Lung (tissue), 11 donors: ENCODE measurements at regions not wholly inside any gene's neighbourhood (a gene's known extent, or its start where the extent isn't known, plus 50 kb on each side); places are given as distances from the start of the nearest gene placed in this dataset.

Experiments
- ATAC-seq: fragments of 200-7000 bp; cut with Tn5 transposase; one replicate; pipeline ENCODE4 v1.9.1; 2020; ENCODE audit warnings: moderate number of reproducible peaks; ENCODE audit not compliant: insufficient read depth, low FRiP score
- DNase-seq, 3 donors: peaks; one replicate each; pipeline ENCODE4 v3.0.0-alpha.2; 2013 to 2017
- H3K27ac ChIP-seq, 2 donors: one replicate each; pipeline ENCODE4 v1.5.1; 2013; ENCODE audit warnings: mild to moderate bottlenecking in 2 of 2, moderate library complexity in 2 of 2, control low read depth in 1 of 2, inconsistent platforms in 1 of 2, low read depth in 1 of 2, low read length in 1 of 2
- H3K27me3 ChIP-seq, 3 donors: one replicate each; pipeline ENCODE4 v1.5.1; 2013; ENCODE audit warnings: low read length in 2 of 3; ENCODE audit not compliant: control insufficient read depth in 3 of 3, insufficient read depth in 3 of 3
- H3K36me3 ChIP-seq, 4 donors: one replicate each; pipeline ENCODE4 v1.5.1; 2013; ENCODE audit warnings: low read length in 4 of 4, mild to moderate bottlenecking in 1 of 4, moderate library complexity in 1 of 4; ENCODE audit not compliant: control insufficient read depth in 4 of 4, insufficient read depth in 4 of 4
- H3K4me1 ChIP-seq, 5 donors: one replicate each; pipeline ENCODE4 v1.5.1; 2013; ENCODE audit warnings: low read length in 5 of 5, mild to moderate bottlenecking in 2 of 5, moderate library complexity in 1 of 5; ENCODE audit not compliant: control insufficient read depth in 5 of 5, insufficient read depth in 5 of 5
- H3K4me3 ChIP-seq: one replicate; pipeline ENCODE4 v1.5.1; 2013; ENCODE audit warnings: mild to moderate bottlenecking, control low read depth, moderate library complexity
- H3K9ac ChIP-seq, 2 donors: one replicate each; pipeline ENCODE4 v1.5.1; 2013; ENCODE audit warnings: low read length in 2 of 2, control low read depth in 1 of 2; ENCODE audit not compliant: insufficient read depth in 1 of 2
- H3K9me3 ChIP-seq, 4 donors: one replicate each; pipeline ENCODE4 v1.5.1; 2013; ENCODE audit warnings: low read length in 3 of 4, mild to moderate bottlenecking in 1 of 4, moderate library complexity in 1 of 4; ENCODE audit not compliant: control insufficient read depth in 4 of 4, insufficient read depth in 3 of 4
- WGBS, 2 donors: extraction: QIAGEN DNeasy Blood & Tissue Kit; methylation state at CpG; one replicate each; pipeline ENCODE4 v1.1.7; 2013; 5-methylcytosine and 5-hydroxymethylcytosine counted together
- TF ChIP-seq, protein P1 (sequence below): IDR thresholded peaks from 2 replicates; pipeline ENCODE4 v1.5.1; 2012; ENCODE audit warnings: mild to moderate bottlenecking; ENCODE audit errors: control extremely low read depth, extremely low read depth
- donor health status: control.
- donor health status: control.
- donor health status: Bipolar disorder and iron deficiency.
- donor health status: healthy.
- donor health status: DM: yes; HTN: yes; CAD: no.

DNA sequence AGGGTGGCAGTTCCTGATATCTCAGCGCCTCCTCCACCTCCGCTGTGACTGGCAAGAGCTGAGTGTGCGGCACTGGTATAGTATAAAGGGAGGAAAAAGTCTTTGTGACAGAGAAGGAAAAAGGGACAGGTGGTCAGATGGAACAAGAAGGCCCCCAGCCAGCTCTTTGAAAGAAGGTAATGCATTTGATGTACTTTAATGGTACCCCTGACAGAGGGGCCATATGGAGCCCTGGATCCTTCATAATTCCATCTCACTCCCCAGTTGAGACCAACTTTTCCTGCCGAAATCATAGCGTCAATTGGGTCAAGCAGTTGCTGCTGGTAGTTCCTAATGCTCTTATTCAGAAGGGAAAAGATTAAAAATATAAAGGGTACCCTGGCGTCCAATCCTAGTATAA, 198.2 kb downstream of the ZNF326 start:
- no peak overlapping the region for H3K27ac ChIP-seq
- H3K4me1 ChIP-seq = peaks cover 0 to 1% (median 0%) of the 10 kb centered on the region in 5 donors
- no peaks in the 10 kb centered on the region for H3K9me3 ChIP-seq
- 92 to 95% methylated on average over 6 of the region's 6 CpGs for WGBS, 2 donors
- no peak for ATAC-seq
- TF ChIP-seq, protein P1, sequence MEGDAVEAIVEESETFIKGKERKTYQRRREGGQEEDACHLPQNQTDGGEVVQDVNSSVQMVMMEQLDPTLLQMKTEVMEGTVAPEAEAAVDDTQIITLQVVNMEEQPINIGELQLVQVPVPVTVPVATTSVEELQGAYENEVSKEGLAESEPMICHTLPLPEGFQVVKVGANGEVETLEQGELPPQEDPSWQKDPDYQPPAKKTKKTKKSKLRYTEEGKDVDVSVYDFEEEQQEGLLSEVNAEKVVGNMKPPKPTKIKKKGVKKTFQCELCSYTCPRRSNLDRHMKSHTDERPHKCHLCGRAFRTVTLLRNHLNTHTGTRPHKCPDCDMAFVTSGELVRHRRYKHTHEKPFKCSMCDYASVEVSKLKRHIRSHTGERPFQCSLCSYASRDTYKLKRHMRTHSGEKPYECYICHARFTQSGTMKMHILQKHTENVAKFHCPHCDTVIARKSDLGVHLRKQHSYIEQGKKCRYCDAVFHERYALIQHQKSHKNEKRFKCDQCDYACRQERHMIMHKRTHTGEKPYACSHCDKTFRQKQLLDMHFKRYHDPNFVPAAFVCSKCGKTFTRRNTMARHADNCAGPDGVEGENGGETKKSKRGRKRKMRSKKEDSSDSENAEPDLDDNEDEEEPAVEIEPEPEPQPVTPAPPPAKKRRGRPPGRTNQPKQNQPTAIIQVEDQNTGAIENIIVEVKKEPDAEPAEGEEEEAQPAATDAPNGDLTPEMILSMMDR = no peak
- H3K36me3 ChIP-seq = no peaks in the 10 kb centered on the region
- peaks cover 0 to 2% (median 0%) of the 10 kb centered on the region in 3 donors for H3K27me3 ChIP-seq
- H3K9ac ChIP-seq = no peak overlapping the region
- H3K4me3 ChIP-seq = no peak overlapping the region
- DNase-seq = no peak

DNA sequence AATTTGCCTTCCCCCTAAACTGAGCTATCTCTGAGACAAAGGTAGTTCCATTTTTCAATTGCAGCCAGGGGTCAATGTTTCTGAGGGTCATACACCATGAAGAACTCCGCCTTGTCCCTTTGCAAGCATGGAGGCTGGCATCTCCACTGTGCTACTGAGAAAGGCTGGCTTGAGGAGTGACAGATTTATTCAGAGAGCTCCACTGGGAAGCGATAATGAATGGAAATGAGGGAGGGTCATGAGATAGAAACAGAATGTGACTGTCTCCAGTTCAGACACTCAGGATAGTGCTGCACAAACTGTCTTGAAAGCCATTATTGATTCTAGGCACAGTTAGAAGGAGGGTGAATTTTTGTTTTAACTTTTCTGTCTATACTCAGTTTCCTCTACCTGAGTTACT, 197.5 kb downstream of the ZNF326 start:
- ATAC-seq (no peak), DNase-seq (no peak)
- H3K4me1 ChIP-seq = no peaks in the 10 kb centered on the region
- H3K4me3 ChIP-seq = no peak overlapping the region
- H3K9ac ChIP-seq = no peak overlapping the region
- peaks cover 0 to 2% (median 0%) of the 10 kb centered on the region in 3 donors for H3K27me3 ChIP-seq
- no peaks in the 10 kb centered on the region for H3K9me3 ChIP-seq
- 86 to 96% methylated on average over 2 of the region's 2 CpGs for WGBS, 2 donors
- H3K27ac ChIP-seq = no peak overlapping the region
- TF ChIP-seq, protein P1 = no peak
- H3K36me3 ChIP-seq = no peaks in the 10 kb centered on the region

DNA sequence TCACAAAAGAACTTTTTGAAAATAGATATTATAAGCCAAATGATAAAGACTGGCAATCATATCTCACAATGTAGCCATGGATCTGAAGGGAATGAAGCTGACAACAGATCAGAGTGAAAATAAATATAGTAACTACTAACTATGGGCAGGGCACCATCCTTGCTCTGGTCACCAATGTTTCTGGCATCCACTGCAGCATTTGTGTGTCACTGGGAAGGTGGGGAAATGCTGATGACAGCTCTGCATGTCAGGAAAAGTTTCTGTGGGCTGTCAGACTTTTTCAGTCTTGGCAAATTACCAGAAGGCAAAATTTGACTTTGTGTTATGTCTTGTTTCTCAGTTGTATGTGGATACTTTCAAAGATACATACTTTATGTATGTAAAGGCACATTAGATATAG, 195.6 kb downstream of the ZNF326 start:
- no peak overlapping the region for H3K9ac ChIP-seq
- ATAC-seq (no peak), DNase-seq (no peak)
- no peak overlapping the region for H3K27ac ChIP-seq
- no peak overlapping the region for H3K4me3 ChIP-seq
- H3K36me3 ChIP-seq = no peaks in the 10 kb centered on the region
- TF ChIP-seq, protein P1 = no peak
- no peaks in the 10 kb centered on the region for H3K9me3 ChIP-seq
- peaks cover 0 to 2% (median 0%) of the 10 kb centered on the region in 3 donors for H3K27me3 ChIP-seq
- H3K4me1 ChIP-seq = no peaks in the 10 kb centered on the region

DNA sequence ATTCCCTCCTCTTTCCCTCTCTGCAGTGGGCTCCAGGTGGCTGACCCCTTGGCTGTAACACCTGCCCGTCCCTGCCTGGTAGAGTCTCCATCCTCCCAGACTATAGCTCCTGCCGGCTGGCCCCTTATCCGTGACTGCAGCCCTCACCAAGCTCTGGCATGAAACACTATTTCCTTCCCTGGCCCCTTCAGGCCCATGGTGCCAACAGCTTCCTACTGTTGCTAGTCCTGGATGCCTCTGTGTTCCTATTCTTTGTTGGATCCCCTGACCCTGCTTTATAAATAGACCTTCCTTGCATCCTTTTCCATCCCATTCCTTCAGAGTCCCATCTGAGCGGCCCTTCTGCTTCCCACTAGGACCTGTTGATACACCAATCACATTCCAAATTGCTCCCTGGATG, 195.0 kb downstream of the ZNF326 start:
- DNase-seq (no peak), ATAC-seq (no peak)
- Histone ChIP-seq H3K9ac (no peak overlapping the region), H3K27ac (no peak overlapping the region), H3K36me3 (no peaks in the 10 kb centered on the region), H3K9me3 (peaks cover 0 to 2% (median 0%) of the 10 kb centered on the region in 4 donors), H3K4me1 (no peaks in the 10 kb centered on the region), H3K27me3 (peaks cover 0 to 2% (median 0%) of the 10 kb centered on the region in 3 donors), H3K4me3 (no peak overlapping the region)
- TF ChIP-seq, protein P1 = no peak
- 85 to 90% methylated on average over 4 of the region's 4 CpGs for WGBS, 2 donors
